Adrenal gland (tissue), 5 donors: ENCODE measurements at regions not wholly inside any gene's neighbourhood (a gene's known extent, or its start where the extent isn't known, plus 50 kb on each side); places are given as distances from the start of the nearest gene placed in this dataset.

Experiments used
- POLR2A ChIP-seq, 2 donors: fragments of 450-650 bp; IDR thresholded peaks; one replicate each; pipeline ENCODE4 v1.6.1; 2017; ENCODE audit warnings: antibody characterized with exemption in 2 of 2, mild to moderate bottlenecking in 2 of 2, moderate library complexity in 1 of 2
- TF ChIP-seq, protein P1 (sequence below), 6 experiments: fragments of 450-650 bp in 4 of 6; fragments of 200-600 bp in 2 of 6; sonication (generic) in 1 of 6; IDR thresholded peaks; 1 replicate in 5 of 6; 2 replicates in 1 of 6; pipeline versions ENCODE4 v1.5.1 to v1.8.0; 2016 to 2021; ENCODE audit warnings: antibody characterized with exemption in 6 of 6, mild to moderate bottlenecking in 2 of 6, moderate library complexity in 1 of 6
- donor health status: DM: no; HTN: no; CAD: no.

DNA sequence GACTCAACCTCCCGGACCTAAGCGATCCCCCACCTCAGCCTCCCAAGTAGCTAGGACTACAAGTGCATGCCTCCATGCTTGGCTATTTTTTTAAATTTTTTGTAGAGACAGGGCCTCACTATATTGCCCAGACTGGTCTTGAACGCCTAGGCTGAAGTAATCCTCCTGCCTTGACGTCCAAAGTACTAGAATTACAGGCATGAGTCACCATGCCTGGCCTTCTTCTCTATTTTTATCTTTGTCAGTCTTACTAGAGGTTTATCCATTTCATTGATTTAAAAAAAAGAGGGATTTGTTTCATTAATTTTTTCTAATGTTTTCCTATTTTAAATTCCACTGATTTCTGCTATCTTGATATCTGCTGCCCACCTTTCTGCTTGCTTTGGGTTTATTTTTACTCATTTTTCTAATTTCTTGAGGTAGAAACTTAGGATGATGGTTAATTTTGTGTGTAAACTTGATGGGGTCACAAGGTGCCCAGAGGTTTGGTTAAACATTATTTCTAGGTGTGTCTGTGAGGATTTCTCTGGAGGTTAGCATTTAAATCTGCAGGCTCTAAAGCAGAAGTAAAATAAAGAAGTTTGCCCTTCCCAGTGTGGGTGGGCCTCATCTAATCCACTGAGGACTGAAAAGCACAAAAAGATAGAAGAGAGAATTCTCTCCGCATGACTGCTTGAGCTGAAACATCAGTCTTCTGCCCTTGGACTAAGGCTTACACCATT lies 116.2 kb upstream of the DCLK2 start:
- TF ChIP-seq, protein P1, sequence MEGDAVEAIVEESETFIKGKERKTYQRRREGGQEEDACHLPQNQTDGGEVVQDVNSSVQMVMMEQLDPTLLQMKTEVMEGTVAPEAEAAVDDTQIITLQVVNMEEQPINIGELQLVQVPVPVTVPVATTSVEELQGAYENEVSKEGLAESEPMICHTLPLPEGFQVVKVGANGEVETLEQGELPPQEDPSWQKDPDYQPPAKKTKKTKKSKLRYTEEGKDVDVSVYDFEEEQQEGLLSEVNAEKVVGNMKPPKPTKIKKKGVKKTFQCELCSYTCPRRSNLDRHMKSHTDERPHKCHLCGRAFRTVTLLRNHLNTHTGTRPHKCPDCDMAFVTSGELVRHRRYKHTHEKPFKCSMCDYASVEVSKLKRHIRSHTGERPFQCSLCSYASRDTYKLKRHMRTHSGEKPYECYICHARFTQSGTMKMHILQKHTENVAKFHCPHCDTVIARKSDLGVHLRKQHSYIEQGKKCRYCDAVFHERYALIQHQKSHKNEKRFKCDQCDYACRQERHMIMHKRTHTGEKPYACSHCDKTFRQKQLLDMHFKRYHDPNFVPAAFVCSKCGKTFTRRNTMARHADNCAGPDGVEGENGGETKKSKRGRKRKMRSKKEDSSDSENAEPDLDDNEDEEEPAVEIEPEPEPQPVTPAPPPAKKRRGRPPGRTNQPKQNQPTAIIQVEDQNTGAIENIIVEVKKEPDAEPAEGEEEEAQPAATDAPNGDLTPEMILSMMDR (IDR thresholded peaks at IDR 0.05), result no peak
- TF ChIP-seq POLR2A (IDR thresholded peaks at IDR 0.05), result no peak
